ENCODE measurements at regions not wholly inside any gene's neighbourhood (a gene's known extent, or its start where the extent isn't known, plus 50 kb on each side); places are given as distances from the start of the nearest gene placed in this dataset.

DNA sequence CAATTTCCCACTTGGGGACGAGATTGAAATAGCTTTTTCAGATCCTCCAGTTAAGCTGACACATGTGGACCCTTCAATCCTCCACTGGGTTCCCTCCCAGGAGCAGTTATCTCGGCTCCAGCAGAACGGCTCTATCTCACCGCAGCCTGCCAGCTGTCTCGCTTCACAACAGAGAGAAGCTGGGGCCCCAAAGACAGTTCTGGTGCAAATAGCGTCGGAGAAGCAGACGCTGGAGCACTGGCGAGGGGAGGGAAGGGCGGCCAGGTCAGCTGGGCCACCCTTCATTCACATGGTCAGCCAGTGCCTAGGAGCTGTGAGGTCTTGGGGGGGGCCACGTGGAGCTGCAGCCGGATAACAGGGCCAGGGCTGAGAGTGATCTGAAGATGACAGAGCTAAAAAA lies 141.3 kb upstream of the SDK2 start:
- no peak for DNase-seq (ENCODE audit: low spot score)

DNA sequence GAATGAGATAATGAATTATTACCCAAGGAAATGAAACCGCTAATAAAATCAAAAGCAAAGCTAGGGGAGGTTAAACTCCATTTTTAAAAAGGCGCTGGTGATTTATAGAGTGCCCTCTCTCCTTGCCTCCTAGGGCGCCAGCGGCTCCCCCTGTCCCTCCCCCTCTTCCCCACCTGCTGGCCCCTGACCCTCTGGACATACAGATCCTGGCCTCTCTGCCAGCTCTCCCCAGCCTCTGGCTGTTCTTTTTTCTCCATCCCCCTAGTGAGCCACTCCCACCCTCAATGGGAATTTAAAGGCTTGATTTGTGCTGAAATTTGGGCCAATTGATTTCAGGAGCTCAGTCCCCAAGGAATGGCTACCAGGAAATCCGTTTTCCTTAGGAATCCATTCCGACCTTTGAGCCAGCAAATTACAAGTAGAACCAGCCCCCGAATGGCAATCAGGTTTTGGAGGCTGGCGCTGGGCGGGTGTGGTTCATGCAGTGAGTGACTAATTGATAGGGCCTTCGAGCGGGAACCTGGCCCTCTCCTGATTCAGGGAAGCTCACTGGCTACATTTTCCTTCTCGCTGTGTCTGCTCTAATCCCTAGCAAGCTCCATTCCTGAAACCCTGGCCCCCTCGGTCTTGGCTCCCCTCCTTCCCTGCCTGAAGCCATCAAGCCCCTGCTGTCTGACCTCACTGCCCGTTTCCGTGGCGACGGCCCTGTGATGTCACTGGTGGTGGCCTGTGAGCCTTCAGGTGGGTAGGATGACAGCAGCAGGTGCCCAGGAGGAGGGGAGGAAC lies 141.9 kb upstream of the SDK2 start:
- no peak for DNase-seq (ENCODE audit: low spot score)

DNA sequence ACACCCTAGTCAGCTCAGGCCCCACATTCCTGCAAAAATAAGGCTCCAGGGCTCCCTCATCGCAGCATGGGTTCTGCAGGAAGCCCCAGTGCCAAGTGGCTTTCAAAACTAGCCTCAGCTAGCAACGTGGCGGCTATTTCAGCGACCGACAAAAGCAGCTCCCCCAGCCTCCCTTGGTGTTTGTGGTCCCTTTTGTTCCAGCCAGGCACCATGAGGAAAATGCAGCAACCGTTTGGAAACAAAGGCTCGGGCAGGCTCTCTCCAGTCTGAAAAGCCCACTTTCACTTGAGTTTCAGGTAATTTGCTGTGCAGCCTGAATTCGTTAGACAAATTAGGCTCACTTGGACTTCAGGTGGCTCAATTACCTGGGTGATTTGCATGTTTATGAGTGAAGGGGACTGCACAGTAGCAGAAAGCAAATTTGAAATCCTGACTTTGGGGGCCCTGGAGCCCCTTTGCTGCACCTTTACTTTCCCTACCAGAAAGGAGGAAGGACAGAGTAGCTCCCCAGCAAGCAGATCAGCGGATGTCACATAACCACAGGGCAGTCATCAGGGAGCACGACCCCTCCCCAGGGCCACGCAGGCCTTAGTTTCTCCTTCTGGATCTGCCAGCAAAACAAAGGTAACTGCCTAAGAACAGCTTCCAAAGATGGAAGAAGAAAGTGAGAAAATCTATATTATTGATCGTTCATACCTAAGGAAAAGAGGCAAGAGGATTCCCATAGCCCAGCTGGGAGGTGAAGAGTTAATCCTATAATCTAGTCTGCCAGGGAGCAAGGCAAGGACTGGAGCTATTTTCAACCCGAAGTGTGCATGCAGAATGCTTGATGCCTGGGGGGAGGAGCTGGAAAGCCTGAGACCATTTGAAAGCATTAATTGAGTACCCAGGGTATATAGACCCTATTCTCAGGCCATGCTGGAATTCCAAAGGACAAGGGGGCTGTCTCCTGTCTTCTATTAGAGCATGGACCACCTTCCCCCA lies 143.1 kb upstream of the SDK2 start:
- DNase-seq (ENCODE audit: low spot score) = no peak

DNA sequence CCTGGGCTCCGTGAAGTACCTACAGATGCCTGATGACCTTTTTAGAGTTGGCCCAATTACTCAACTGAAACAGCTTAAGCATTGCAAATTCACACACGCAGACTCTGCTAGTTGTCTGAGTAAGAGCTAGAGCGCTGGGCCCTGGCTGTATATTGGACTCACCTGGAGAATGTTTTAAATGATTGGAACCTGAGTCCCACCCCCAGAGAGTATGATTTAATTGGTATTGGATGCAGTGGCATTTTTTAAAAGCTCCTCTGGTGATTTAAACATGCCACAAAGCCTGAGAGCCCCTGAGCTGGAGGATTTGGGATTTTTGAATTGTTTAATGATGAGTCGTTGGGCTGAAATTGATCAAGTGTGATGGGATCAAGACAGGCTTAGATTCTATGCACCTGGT lies 143.9 kb upstream of the SDK2 start:
- DNase-seq (ENCODE audit: low spot score) = no peak

DNA sequence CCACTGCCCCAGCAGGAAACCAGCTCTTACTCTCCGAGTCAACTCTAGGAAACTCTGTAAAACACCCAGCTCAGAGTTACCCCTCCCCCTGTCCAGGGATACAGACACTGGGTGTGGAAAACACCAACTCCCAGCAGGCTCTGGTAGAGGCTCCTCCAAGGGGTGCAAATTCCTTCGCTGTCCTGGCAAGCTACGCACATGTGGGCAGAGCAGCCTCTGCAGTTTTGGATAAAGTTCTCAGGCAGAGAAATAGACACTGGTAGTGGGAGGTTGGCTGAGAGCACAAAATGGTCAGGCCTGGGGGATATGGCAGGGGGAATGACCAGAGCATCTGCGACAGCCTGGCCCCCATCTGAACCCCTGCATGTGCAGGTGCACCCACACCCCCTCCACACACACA lies 146.9 kb upstream of the SDK2 start:
- DNase-seq (ENCODE audit: low spot score) = no peak

DNA sequence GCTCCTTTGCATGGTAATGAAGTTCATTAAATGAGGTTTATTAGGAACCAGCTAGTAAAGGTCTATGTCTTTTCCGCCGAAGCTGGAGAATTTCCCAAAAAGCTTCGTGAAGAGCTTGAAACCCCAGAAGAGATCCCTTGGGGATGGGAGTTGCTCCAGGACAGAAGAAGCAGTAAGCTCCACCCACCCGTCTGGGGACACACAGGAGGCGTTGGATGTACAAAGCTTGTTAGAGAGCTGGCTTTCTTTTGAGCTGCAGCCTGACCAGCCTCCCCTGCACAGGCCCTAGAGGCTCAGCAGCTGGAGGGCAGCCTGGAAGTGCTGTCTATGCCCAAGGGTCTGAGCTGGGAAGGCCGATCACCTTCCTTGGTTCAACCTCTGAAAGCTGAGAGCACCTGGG lies 147.4 kb upstream of the SDK2 start:
- no peak for DNase-seq (ENCODE audit: low spot score)

DNA sequence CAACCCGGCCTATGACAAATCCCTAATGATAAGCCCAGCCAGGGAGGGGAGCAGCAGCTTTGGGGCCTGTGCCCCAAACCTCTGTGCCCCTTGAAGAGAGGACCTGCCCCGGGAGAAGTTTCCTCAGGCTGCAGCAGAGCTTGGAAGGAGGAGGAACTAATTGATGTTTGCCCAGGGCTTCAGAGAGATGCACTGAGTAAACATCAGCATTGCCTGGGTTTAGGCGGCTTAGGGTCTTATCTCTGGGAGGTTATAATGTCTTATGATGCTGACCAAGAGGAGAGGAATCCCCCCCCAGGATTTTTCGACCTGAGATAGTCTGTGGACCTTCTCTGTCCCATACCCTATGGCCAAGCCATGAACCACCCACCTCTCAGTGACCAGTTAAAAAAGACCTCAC lies 148.7 kb upstream of the SDK2 start:
- DNase-seq (ENCODE audit: low spot score) = no peak

DNA sequence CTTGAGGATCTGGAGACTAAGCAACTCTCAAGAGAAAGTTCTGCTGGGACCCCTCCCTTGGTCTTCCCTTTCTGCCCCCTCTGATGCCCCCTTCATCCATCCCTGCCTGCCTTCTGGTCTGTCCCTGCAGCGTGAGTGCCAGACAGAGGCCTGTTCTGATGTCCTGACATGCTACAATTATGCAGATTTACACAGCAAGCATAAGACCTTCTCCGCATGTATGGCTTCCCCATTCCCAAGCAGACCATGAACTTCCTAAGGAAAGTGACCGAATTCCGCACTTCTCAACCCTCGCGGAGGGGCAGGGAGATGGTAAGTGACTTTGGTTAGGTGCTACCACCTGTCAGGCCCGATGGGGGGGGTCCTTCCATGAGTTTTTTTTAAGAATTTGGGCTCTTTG lies 150.1 kb upstream of the SDK2 start:
- DNase-seq (ENCODE audit: low spot score) = no peak

DNA sequence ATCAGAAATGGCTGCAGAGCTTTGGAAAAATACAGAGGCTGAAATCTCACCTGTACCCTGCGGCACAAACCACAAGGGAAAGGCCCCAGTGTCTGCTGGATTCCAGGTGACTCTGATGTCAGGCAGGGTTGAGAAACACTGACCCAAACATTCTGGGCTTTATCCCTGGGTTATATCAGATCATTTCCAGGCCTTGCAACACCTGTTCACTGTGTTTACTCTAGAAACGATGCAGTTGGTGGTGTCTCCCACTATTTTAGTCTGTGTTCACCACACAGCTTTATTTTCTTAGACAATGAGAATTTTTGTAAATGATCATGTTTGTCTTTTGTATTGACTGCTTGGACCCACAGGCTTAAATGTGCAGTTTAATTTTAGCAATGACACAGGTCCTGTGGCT lies 151.5 kb upstream of the SDK2 start:
- no peak for DNase-seq (ENCODE audit: low spot score)

DNA sequence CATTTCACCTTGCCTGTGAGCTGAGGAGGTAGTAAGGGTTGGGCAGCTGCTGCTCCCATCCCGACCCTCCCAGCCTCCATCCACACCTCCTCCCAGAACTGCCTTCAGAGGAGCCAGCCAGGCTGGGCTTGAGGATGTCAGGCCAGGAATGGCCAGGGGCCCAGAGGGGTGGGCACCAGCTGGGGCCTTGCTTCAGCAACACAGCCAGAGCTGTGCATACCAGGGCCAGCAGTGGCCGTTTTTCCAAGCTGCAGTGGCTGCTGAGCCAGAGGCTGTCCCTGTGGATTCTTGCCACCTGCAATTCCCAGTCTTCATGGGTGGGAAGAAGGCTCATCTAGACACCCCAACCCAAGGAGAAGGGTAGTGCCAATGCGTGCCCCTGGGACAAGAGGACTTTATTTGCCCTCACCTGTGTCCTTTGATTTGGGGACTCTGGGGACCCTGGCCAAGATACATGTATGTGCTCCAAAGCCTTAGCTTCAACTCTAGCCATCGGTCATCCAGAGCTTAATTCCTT lies 153.4 kb upstream of the SDK2 start:
- no peak for DNase-seq (ENCODE audit: low spot score)

DNA sequence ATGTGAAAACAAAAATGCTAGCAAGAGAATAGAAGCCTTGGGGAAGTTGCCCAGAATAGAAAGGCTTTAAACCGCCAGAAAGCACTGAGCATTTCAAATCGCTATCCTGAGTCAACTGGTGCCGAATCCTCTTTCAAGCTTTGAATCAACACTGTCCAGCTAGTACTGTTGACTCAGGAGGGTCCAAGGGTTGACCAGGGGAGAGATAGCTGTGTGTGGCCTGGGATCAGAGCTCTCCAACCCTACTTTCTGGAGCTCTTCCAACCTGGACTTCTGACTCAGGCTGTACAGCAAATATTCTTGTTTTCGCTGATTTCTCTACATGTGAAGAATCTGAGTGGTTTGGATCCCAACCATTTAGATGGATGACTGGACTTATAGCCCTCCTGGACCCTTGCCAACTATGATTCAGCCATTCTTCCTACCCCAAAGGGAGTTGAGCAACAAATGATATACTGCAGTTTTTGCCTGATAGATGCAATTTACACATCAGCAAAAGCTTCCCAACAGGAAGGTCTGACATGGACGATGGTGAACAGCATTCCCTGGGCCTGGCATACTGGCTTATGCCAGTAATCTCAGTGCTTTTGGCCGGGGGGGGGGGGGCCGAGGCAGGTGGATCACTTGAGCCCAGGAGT lies 154.0 kb upstream of the SDK2 start:
- no peak for DNase-seq (ENCODE audit: low spot score)

DNA sequence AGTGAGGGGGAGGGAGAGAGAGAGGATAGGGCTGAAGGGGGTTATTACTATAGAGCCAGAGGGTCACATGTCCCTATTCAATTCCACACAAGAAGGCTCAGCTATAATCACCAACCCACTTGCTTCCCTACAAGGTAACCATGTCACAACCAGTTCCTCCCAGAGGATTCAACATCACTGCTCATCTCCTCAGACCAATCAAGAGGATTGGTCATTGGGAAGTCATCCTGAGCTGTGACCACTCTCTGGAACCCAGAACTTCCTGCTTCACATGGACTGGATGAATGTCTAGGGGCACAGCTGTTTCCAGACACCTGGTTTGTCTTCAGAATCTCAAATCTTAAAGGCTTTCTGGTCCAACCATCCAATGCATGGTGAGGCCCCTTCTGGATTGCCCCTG lies 154.9 kb upstream of the SDK2 start:
- DNase-seq (ENCODE audit: low spot score) = no peak

DNA sequence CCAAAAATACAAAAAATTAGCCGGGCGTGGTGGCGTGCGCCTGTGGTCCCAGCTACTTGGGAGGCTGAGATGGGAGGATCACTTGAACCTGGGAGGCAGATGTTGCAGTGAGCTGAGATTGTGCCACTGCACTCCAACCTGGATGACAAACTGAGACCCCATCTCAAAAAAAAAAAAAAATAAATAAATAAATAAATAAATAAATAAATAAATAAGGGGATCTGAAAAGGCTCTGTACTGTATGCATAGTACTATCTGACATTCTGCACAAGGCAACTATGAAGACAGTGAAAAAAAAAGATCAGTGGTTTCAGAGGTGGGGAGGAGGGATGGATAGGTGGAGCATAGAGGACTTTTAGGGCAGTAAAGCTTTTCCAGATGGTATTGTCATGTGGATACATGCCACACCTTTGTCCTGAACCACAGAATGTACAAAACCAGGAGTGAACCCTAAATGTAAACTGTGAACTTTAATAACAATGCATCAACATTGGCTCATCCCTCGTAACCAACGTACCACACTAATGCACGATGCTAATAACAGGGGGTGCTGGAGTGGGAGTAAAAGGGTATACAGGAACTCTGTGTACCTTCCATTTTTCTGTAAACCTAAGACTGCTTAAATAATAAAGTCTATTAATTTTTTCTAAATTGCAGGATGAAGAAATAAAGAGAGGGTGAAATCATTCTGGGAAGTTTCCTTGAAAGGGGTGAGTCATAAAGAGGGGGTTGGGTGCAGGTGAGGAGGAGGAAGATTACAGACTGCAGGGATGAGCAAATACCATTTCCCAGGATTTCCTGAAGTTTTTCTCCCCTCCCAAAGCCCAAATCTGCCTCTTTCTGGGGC lies 155.8 kb upstream of the SDK2 start:
- no peak for DNase-seq (ENCODE audit: low spot score)

DNA sequence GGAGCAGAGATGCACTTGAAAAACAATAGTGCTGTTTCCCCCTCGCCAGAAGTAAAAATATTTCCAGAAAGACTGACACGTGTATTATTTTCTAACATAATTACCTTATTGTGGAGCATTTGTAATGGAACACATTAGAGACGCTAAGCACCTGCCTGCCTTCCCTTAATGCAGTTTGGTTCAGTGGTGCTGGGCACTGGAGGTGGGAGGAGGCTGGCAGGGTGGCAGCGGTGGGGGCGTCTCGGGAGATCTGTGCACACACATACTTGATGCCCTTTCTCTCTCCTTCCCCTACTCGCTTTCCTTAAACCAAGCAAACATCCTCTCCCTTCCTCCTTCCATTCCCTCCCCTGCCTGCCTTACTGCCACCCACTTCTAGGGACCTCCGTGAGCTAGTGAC lies 156.6 kb upstream of the SDK2 start:
- DNase-seq (ENCODE audit: low spot score) = no peak

DNA sequence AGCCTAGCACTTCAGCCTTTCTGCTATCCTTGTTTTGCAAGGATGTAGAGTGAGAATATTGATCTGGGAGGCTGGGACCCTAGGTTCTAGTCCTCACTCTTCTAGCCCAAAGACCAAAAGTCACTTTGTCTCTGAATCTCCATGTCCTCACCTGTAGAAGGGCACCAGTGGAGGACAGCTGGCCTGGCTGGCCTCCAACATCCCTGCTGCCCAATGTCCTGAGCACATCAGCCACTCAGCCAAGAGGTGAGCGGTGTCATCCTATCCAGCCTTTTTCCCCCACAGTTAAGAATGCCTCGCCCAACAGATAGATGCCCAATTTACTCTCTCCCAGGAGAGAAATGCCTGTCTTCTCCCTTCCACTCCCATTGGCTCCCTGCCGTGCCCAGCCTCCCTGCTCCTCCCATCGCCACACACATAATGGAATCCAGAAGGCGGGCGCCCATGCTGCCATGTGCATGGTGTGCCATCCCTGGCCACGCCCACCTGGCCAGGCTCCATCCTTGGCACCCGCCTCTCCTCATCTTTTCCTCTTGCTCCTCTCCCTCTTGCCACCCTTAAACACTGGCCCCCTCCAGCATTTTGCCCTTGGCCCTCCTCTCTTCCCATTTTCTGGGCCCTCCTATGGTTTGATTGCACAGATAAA lies 157.3 kb upstream of the SDK2 start:
- DNase-seq (ENCODE audit: low spot score) = no peak

DNA sequence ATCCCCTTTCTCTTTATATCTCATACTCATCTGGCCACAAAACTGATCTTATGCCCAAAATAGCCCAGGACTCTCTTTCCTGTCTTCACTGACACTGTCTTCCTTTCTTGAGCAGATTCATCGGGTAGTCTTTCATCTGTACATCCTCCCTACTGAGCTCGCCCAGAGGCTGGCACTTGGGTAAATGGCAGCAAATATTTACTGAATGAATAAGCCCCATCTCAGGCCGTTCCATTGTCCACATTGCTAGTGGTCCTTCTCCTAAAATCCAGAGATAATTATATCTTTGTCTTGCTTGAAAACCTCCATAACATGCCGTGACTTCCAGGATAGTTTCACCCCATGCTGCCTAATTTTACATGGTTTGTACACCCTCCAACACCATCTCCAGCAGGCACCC lies 158.1 kb upstream of the SDK2 start:
- DNase-seq (ENCODE audit: low spot score) = no peak

DNA sequence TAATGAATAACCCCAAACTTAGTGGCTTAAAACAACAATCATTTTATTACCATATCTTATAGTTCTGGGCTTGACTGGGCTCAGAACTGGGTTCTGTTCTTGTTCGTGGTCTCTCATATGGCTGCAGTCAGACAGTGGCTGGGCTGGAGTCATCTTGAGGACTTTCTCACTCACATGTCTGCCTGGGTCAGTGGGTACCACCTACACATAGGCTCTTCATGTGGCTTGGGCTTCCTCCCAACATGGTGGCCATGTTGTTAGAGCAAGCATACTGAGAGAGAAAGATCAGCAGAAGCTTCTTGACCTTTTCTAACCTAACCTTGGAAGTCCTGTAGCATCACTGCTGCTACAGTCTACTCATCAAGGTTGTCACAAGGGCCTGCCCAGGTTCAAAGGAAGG lies 158.6 kb upstream of the SDK2 start:
- no peak for DNase-seq (ENCODE audit: low spot score)

DNA sequence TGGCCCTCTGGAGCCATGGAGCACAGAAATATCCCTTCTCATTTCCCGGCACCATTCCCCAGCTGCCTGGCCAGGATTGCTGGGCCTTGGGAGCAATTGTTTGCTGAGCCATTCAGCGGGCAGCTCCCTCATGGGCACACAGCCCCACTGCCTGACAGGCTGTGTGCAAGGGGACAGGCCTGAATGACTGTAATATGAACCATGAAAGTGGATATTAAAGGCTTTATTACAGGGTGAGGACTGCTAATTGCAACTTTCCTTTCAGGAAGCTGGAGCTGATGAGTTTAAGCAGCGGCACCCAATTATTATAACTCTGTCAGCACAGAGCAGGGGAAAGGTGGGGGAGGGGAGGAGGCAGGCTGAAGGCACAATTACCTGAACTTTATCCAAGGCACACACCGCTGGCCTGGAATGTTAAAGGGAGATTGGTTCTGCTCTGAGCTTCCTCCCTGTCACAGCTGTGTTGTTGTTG lies 159.8 kb upstream of the SDK2 start:
- DNase-seq (ENCODE audit: low spot score) = no peak

DNA sequence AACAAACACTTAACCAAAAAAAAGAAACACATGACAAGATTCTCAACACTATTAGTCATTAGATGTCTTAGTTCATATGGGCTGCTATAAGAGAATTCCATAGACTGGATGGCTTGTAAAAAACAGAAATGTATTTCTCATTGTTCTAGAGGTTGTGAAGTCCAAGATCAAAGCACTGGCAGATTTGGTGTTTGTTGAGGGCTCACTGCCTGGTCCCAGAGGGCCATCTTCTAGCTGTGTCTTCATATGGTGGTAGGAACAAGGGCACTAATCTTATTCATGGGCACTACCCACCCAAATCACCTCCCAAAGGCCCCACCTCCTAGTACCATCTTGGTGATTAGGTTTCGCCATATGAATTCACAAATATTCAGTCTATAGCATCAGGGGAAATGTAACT lies 162.5 kb upstream of the SDK2 start:
- no peak for DNase-seq (ENCODE audit: low spot score)

DNA sequence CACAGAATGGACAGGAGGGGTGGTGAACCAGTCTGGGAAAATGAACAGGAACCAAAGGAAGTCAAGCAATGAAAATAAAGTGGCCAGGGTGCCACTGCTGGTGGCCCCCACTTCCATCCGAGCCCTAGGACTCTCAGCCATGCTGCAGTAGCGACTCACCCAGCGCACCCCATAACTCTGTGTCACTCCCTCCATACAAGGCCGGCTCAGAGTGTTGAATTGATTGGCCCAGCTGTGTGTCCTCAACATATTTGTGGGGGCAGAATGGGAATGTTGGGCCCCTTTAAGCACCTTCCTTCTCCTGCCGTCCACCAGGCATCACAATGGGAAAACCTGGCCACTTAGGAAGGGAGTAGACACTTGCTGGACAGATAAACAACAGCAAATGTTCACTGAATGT lies 169.0 kb upstream of the SDK2 start:
- DNase-seq (ENCODE audit: low spot score) = no peak

DNA sequence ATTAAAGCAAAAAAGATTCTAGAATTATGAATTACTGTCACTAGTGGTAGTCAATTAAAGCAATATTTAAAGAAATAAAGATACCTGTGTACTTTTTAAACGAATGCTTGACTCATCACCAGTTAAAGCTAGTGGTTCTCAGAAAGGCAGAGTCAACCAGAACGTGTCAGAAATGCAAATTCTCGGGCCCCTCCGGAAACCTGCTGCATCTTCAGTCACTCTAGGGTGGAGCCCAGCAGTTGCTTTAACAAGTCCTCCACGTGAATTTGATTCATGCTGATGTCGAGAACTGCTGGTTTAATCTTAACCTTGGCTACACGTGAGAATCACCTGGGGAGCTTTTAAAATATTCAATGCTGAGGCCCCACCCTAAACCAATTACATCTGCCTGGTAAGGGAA lies 169.8 kb upstream of the SDK2 start:
- DNase-seq (ENCODE audit: low spot score) = no peak

Measured in cerebellar cortex (tissue), 1 donor.